ENCODE measurements at regions not wholly inside any gene's neighbourhood (a gene's known extent, or its start where the extent isn't known, plus 50 kb on each side); places are given as distances from the start of the nearest gene placed in this dataset.

DNA sequence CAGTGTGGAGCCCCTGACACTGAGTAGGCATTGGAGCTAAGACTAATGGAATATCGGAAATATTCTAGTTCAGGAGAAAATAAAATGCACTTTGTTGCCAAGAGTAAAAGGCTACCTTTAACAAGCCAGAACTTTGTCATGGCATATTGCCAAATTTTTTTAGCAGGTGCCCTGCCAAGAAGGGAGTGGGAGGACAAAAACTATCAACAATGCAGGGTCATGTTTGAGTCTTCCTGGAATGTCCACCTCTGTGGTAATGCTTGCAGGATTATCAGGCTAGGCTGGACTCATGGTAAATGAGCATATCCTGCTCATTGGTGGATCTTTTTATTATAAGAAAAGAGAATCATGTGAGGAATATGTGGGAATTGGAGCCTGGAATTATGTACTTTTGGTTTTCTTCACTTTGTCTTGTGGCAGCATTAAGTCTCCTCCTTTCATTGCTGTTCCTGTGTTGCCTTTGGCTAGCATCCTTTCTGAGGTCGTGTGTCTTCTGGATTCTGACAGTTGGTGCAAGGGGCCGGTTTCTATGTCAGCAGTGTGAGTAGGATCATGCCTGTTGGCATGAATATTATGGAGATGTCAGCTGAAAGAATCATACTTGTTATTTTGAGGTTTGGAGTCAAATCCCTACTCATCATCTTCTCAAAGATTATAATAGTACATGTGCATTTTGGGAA is 122.9 kb upstream of the SPRY2 start:
- TF ChIP-seq, protein P1, sequence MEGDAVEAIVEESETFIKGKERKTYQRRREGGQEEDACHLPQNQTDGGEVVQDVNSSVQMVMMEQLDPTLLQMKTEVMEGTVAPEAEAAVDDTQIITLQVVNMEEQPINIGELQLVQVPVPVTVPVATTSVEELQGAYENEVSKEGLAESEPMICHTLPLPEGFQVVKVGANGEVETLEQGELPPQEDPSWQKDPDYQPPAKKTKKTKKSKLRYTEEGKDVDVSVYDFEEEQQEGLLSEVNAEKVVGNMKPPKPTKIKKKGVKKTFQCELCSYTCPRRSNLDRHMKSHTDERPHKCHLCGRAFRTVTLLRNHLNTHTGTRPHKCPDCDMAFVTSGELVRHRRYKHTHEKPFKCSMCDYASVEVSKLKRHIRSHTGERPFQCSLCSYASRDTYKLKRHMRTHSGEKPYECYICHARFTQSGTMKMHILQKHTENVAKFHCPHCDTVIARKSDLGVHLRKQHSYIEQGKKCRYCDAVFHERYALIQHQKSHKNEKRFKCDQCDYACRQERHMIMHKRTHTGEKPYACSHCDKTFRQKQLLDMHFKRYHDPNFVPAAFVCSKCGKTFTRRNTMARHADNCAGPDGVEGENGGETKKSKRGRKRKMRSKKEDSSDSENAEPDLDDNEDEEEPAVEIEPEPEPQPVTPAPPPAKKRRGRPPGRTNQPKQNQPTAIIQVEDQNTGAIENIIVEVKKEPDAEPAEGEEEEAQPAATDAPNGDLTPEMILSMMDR (IDR thresholded peaks at IDR 0.05), result no peak
- TF ChIP-seq, protein P2, sequence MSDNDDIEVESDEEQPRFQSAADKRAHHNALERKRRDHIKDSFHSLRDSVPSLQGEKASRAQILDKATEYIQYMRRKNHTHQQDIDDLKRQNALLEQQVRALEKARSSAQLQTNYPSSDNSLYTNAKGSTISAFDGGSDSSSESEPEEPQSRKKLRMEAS (IDR thresholded peaks at IDR 0.05), result no peak
- no peak for TF ChIP-seq POLR2A (IDR thresholded peaks at IDR 0.05; ENCODE audit: low read length)
- TF ChIP-seq POLR2AphosphoS2 (conservative IDR thresholded peaks at IDR 0.05; ENCODE audit: low read length), result no peak
- no peak for TF ChIP-seq CHD2 (IDR thresholded peaks at IDR 0.05; ENCODE audit: low read length, partially characterized antibody)
- no peak for TF ChIP-seq KDM5A (IDR thresholded peaks at IDR 0.05)
- no peak for TF ChIP-seq JUNB (IDR thresholded peaks at IDR 0.05)
- TF ChIP-seq, protein P3, sequence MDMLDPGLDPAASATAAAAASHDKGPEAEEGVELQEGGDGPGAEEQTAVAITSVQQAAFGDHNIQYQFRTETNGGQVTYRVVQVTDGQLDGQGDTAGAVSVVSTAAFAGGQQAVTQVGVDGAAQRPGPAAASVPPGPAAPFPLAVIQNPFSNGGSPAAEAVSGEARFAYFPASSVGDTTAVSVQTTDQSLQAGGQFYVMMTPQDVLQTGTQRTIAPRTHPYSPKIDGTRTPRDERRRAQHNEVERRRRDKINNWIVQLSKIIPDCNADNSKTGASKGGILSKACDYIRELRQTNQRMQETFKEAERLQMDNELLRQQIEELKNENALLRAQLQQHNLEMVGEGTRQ (IDR thresholded peaks at IDR 0.05), result no peak
- TF ChIP-seq MYC (IDR thresholded peaks at IDR 0.05; ENCODE audit: borderline replicate concordance, low read length), result no peak

Data from A549 (cell line).